CD4-positive, alpha-beta T cell treated with Interferon alpha-2 for 1 hour (primary cell): ENCODE measurements at regions not wholly inside any gene's neighbourhood (a gene's known extent, or its start where the extent isn't known, plus 50 kb on each side); places are given as distances from the start of the nearest gene placed in this dataset.

Experiments used
- DNase-seq, 2 donors: peaks; one replicate each; pipeline ENCODE4 v3.0.0-alpha.2; 2020 to 2022

GRCh38 chr2:167415068-167415467 lies 526.8 kb downstream of the XIRP2 start:
- DNase-seq: no peak

- DNase-seq: no peak
Measured at GRCh38 chr2:167411367-167411766, 523.1 kb downstream of the XIRP2 start.

- DNase-seq: no peak
Measured at GRCh38 chr2:167406558-167406957, 518.3 kb downstream of the XIRP2 start.

- DNase-seq: no peak
Measured at GRCh38 chr2:167404627-167405284, 516.5 kb downstream of the XIRP2 start.

GRCh38 chr2:167401309-167401708 lies 513.0 kb downstream of the XIRP2 start:
- no peak for DNase-seq

- no peak for DNase-seq
Measured at GRCh38 chr2:167400546-167400945, 512.3 kb downstream of the XIRP2 start.

- no peak for DNase-seq
Measured at GRCh38 chr2:167398873-167399272, 510.6 kb downstream of the XIRP2 start.

GRCh38 chr2:167388901-167389300 lies 500.6 kb downstream of the XIRP2 start:
- no peak for DNase-seq

- DNase-seq: no peak
Measured at GRCh38 chr2:167388497-167388896, 500.2 kb downstream of the XIRP2 start.

GRCh38 chr2:167386694-167387093 lies 498.4 kb downstream of the XIRP2 start:
- DNase-seq: no peak

- DNase-seq: no peak
Measured at GRCh38 chr2:167383610-167384194, 495.4 kb downstream of the XIRP2 start.

- no peak for DNase-seq
Measured at GRCh38 chr2:167381349-167381748, 493.1 kb downstream of the XIRP2 start.

GRCh38 chr2:167380555-167380954 lies 492.3 kb downstream of the XIRP2 start:
- DNase-seq: no peak

- DNase-seq: no peak
Measured at GRCh38 chr2:167380094-167380493, 491.8 kb downstream of the XIRP2 start.

- DNase-seq: no peak
Measured at GRCh38 chr2:167369083-167369482, 480.8 kb downstream of the XIRP2 start.

GRCh38 chr2:167368371-167368770 lies 480.1 kb downstream of the XIRP2 start:
- no peak for DNase-seq

GRCh38 chr2:167365216-167365615 lies 476.9 kb downstream of the XIRP2 start:
- DNase-seq: no peak

- DNase-seq: no peak
Measured at GRCh38 chr2:167361426-167361825, 473.1 kb downstream of the XIRP2 start.

GRCh38 chr2:167355821-167356220 lies 467.5 kb downstream of the XIRP2 start:
- DNase-seq: no peak

GRCh38 chr2:167353605-167354280 lies 465.5 kb downstream of the XIRP2 start:
- no peak for DNase-seq

- DNase-seq: no peak
Measured at GRCh38 chr2:167345559-167345958, 457.3 kb downstream of the XIRP2 start.

GRCh38 chr2:167342769-167343168 lies 454.5 kb downstream of the XIRP2 start:
- no peak for DNase-seq

GRCh38 chr2:167340322-167340721 lies 452.0 kb downstream of the XIRP2 start:
- DNase-seq: no peak

- DNase-seq: no peak
Measured at GRCh38 chr2:167336213-167336612, 447.9 kb downstream of the XIRP2 start.
